ENCODE measurements at regions not wholly inside any gene's neighbourhood (a gene's known extent, or its start where the extent isn't known, plus 50 kb on each side); places are given as distances from the start of the nearest gene placed in this dataset.
"Not testable (repeated sequence)": the region's sequence is repeated elsewhere in the genome, so short reads cannot be mapped to it uniquely, and the experiment has no call there.

GRCh38 chr12:61213646-61214045 is 1046.6 kb upstream of the USP15 start:
- no peak for DNase-seq
- in situ Hi-C loops (cut with MboI; ENCODE audit: low pct_unique_long_range_greater_than_20kb, low sequenced_read_pairs): no loop called here

- no peak for DNase-seq
- in situ Hi-C loops (cut with MboI; ENCODE audit: low pct_unique_long_range_greater_than_20kb, low sequenced_read_pairs): no loop called here
Measured at GRCh38 chr12:61220337-61220736, 1039.9 kb upstream of the USP15 start.

- no peak for DNase-seq
- in situ Hi-C loops (cut with MboI; ENCODE audit: low pct_unique_long_range_greater_than_20kb, low sequenced_read_pairs): no loop called here
Measured at GRCh38 chr12:61232040-61232439, 1028.2 kb upstream of the USP15 start.

GRCh38 chr12:61250303-61250702 is 1009.9 kb upstream of the USP15 start:
- DNase-seq: no peak
- in situ Hi-C loops (cut with MboI; ENCODE audit: low pct_unique_long_range_greater_than_20kb, low sequenced_read_pairs): no loop called here

GRCh38 chr12:61251076-61251475 is 1009.1 kb upstream of the USP15 start:
- no peak for DNase-seq
- in situ Hi-C loops (cut with MboI; ENCODE audit: low pct_unique_long_range_greater_than_20kb, low sequenced_read_pairs): no loop called here

- no peak for DNase-seq
- in situ Hi-C loops (cut with MboI; ENCODE audit: low pct_unique_long_range_greater_than_20kb, low sequenced_read_pairs): no loop called here
Measured at GRCh38 chr12:61254225-61254624, 1006.0 kb upstream of the USP15 start.

- DNase-seq; in situ Hi-C loops (cut with MboI; ENCODE audit: low pct_unique_long_range_greater_than_20kb, low sequenced_read_pairs): not testable (repeated sequence)
Measured at GRCh38 chr12:61264294-61264693, 995.9 kb upstream of the USP15 start.

GRCh38 chr12:61267474-61267873 is 992.7 kb upstream of the USP15 start:
- in situ Hi-C loops (cut with MboI; ENCODE audit: low pct_unique_long_range_greater_than_20kb, low sequenced_read_pairs): no loop called here
- DNase-seq: no peak

GRCh38 chr12:61272441-61272840 is 987.8 kb upstream of the USP15 start:
- no peak for DNase-seq
- in situ Hi-C loops (cut with MboI; ENCODE audit: low pct_unique_long_range_greater_than_20kb, low sequenced_read_pairs): no loop called here

GRCh38 chr12:61282790-61283575 is 977.2 kb upstream of the USP15 start:
- in situ Hi-C loops (cut with MboI; ENCODE audit: low pct_unique_long_range_greater_than_20kb, low sequenced_read_pairs): no loop called here
- DNase-seq: no peak

GRCh38 chr12:61290473-61290872 is 969.7 kb upstream of the USP15 start:
- in situ Hi-C loops (cut with MboI; ENCODE audit: low pct_unique_long_range_greater_than_20kb, low sequenced_read_pairs): no loop called here
- DNase-seq: no peak

- in situ Hi-C loops (cut with MboI; ENCODE audit: low pct_unique_long_range_greater_than_20kb, low sequenced_read_pairs): no loop called here
- no peak for DNase-seq
Measured at GRCh38 chr12:61291647-61292046, 968.6 kb upstream of the USP15 start.

GRCh38 chr12:61294011-61294410 is 966.2 kb upstream of the USP15 start:
- DNase-seq; in situ Hi-C loops (cut with MboI; ENCODE audit: low pct_unique_long_range_greater_than_20kb, low sequenced_read_pairs): not testable (repeated sequence)

- in situ Hi-C loops (cut with MboI; ENCODE audit: low pct_unique_long_range_greater_than_20kb, low sequenced_read_pairs): no loop called here
- no peak for DNase-seq
Measured at GRCh38 chr12:61301817-61302216, 958.4 kb upstream of the USP15 start.

GRCh38 chr12:61302282-61302681 is 957.9 kb upstream of the USP15 start:
- in situ Hi-C loops (cut with MboI; ENCODE audit: low pct_unique_long_range_greater_than_20kb, low sequenced_read_pairs): no loop called here
- no peak for DNase-seq

GRCh38 chr12:61308220-61308619 is 952.0 kb upstream of the USP15 start:
- no peak for DNase-seq
- in situ Hi-C loops (cut with MboI; ENCODE audit: low pct_unique_long_range_greater_than_20kb, low sequenced_read_pairs): no loop called here

GRCh38 chr12:61311413-61311812 is 948.8 kb upstream of the USP15 start:
- in situ Hi-C loops (cut with MboI; ENCODE audit: low pct_unique_long_range_greater_than_20kb, low sequenced_read_pairs): no loop called here
- no peak for DNase-seq

- in situ Hi-C loops (cut with MboI; ENCODE audit: low pct_unique_long_range_greater_than_20kb, low sequenced_read_pairs): no loop called here
Measured at GRCh38 chr12:61348871-61349270, 911.3 kb upstream of the USP15 start.

GRCh38 chr12:61355105-61355504 is 905.1 kb upstream of the USP15 start:
- in situ Hi-C loops (cut with MboI; ENCODE audit: low pct_unique_long_range_greater_than_20kb, low sequenced_read_pairs): no loop called here
- DNase-seq: no peak

More at GRCh38 chr12:61348871-61349270, 911.3 kb upstream of the USP15 start:
- no peak for DNase-seq

GRCh38 chr12:61356485-61356884 is 903.7 kb upstream of the USP15 start:
- in situ Hi-C loops (cut with MboI; ENCODE audit: low pct_unique_long_range_greater_than_20kb, low sequenced_read_pairs): no loop called here
- DNase-seq: no peak

GRCh38 chr12:61357496-61357895 is 902.7 kb upstream of the USP15 start:
- no peak for DNase-seq
- in situ Hi-C loops (cut with MboI; ENCODE audit: low pct_unique_long_range_greater_than_20kb, low sequenced_read_pairs): no loop called here
